Activated T-cell treated with anti-CD3 and anti-CD28 coated beads, Interleukin-2, amount 50 U/mL, for 72 hours (primary cell): ENCODE measurements at regions not wholly inside any gene's neighbourhood (a gene's known extent, or its start where the extent isn't known, plus 50 kb on each side); places are given as distances from the start of the nearest gene placed in this dataset.

Experiments used
- ATAC-seq, 2 donors: fragments of 150-1000 bp; cut with Tn5 transposase; replicated peaks in 1 of 2; 2 replicates each; pipeline ENCODE4 v1.10.0; 2021; ENCODE audit warnings: moderate library complexity in 2 of 2, mild to moderate bottlenecking in 1 of 2
- DNase-seq, 2 donors: peaks; one replicate each; pipeline ENCODE4 v3.0.0; 2021 to 2022; ENCODE audit warnings: mixed read lengths in 1 of 2
- H3K27ac Mint-ChIP-seq: one replicate; pipeline ENCODE4 v1.8.0; 2022; ENCODE audit warnings: mild to moderate bottlenecking, moderate library complexity, mixed read lengths
- H3K27me3 Mint-ChIP-seq: one replicate; pipeline ENCODE4 v1.8.0; 2022; ENCODE audit warnings: low read depth, mixed read lengths
- H3K36me3 Mint-ChIP-seq, 2 donors: one replicate each; pipeline ENCODE4 v1.8.0; 2022; ENCODE audit warnings: mixed read lengths in 2 of 2, mild to moderate bottlenecking in 1 of 2; ENCODE audit not compliant: insufficient read depth in 2 of 2
- H3K4me1 Mint-ChIP-seq: one replicate; pipeline ENCODE4 v1.8.0; 2022; ENCODE audit warnings: low read depth, mixed read lengths
- H3K4me3 Mint-ChIP-seq, 2 donors: one replicate each; pipeline ENCODE4 v1.8.0; 2022; ENCODE audit warnings: mild to moderate bottlenecking in 2 of 2, mixed read lengths in 2 of 2, moderate library complexity in 2 of 2
- H3K9me3 Mint-ChIP-seq, 2 donors: one replicate each; pipeline ENCODE4 v1.8.0; 2022; ENCODE audit warnings: mixed read lengths in 2 of 2

GRCh38 chrX:6645216-6645615 is 110.3 kb upstream of the VCX3A start:
- Mint-ChIP-seq H3K4me3 (no peak overlapping the region), H3K4me1 (no peaks in the 10 kb centered on the region), H3K27ac (no peak overlapping the region), H3K36me3 (peaks cover 0 to 1% of the 10 kb centered on the region in 2 donors), H3K9me3 (peaks cover 4 to 5% of the 10 kb centered on the region in 2 donors), H3K27me3 (no peaks in the 10 kb centered on the region)
- DNase-seq (no peak), ATAC-seq (no peak)

GRCh38 chrX:6644411-6644810 is 109.5 kb upstream of the VCX3A start:
- H3K36me3 Mint-ChIP-seq, result peaks cover 0 to 1% of the 10 kb centered on the region in 2 donors
- no peak overlapping the region for H3K4me3 Mint-ChIP-seq
- peaks cover 5 to 6% of the 10 kb centered on the region in 2 donors for H3K9me3 Mint-ChIP-seq
- no peaks in the 10 kb centered on the region for H3K4me1 Mint-ChIP-seq
- no peaks in the 10 kb centered on the region for H3K27me3 Mint-ChIP-seq
- no peak overlapping the region for H3K27ac Mint-ChIP-seq
- ATAC-seq (no peak), DNase-seq (no peak)

- Mint-ChIP-seq H3K4me3 (no peak overlapping the region), H3K4me1 (no peaks in the 10 kb centered on the region), H3K27me3 (no peaks in the 10 kb centered on the region), H3K36me3 (peaks cover 0 to 1% of the 10 kb centered on the region in 2 donors), H3K27ac (no peak overlapping the region), H3K9me3 (peaks cover 4 to 6% of the 10 kb centered on the region in 2 donors)
- DNase-seq, result no peak
- no peak for ATAC-seq
Observed at GRCh38 chrX:6640727-6641126, 105.8 kb upstream of the VCX3A start.

GRCh38 chrX:6614506-6614905 is 79.6 kb upstream of the VCX3A start:
- no peak overlapping the region for H3K27ac Mint-ChIP-seq
- ATAC-seq, result no peak
- H3K4me3 Mint-ChIP-seq, result no peak overlapping the region

GRCh38 chrX:6599230-6599860 is 64.4 kb upstream of the VCX3A start:
- Mint-ChIP-seq H3K4me1 (no peaks in the 10 kb centered on the region), H3K36me3 (no peaks in the 10 kb centered on the region), H3K27me3 (peaks cover 7% of the 10 kb centered on the region), H3K4me3 (no peak overlapping the region), H3K9me3 (peaks cover 2 to 8% of the 10 kb centered on the region in 2 donors), H3K27ac (no peak overlapping the region)
- DNase-seq (no peak), ATAC-seq (no peak)

More at GRCh38 chrX:6614506-6614905, 79.6 kb upstream of the VCX3A start:
- H3K27me3 Mint-ChIP-seq, result no peaks in the 10 kb centered on the region
- peaks cover 0 to 6% of the 10 kb centered on the region in 2 donors for H3K9me3 Mint-ChIP-seq
- peaks cover 2% of the 10 kb centered on the region in 2 donors for H3K36me3 Mint-ChIP-seq
- no peak for DNase-seq
- no peaks in the 10 kb centered on the region for H3K4me1 Mint-ChIP-seq
